ENCODE measurements at regions not wholly inside any gene's neighbourhood (a gene's known extent, or its start where the extent isn't known, plus 50 kb on each side); places are given as distances from the start of the nearest gene placed in this dataset.

- no peak for DNase-seq
These were observed 980.9 kb downstream of the BRINP3 start for GRCh38 chr1:189496768-189497167.

GRCh38 chr1:189499736-189500135 is 977.9 kb downstream of the BRINP3 start:
- DNase-seq, result no peak

DNA sequence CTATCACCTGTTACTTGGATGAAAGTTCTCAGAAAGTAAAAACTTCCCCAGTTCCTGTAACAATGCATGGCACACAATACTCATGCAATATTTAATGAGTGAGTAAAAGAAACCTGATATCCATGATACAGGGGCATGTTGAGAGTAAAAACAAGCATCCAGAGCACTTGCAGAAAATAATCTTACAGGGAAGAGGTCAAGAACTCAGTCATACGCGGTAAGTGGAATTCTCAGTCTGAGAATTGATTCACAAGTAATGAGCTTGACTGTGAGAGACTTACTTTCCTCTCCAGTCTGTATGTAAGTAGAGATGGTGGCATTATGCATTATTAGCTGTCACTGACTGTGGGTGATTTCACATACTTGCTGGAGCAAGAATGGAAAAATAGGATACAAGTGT is 976.9 kb downstream of the BRINP3 start:
- DNase-seq, result no peak

- no peak for DNase-seq
These were observed 966.8 kb downstream of the BRINP3 start for GRCh38 chr1:189510827-189511226.

DNA sequence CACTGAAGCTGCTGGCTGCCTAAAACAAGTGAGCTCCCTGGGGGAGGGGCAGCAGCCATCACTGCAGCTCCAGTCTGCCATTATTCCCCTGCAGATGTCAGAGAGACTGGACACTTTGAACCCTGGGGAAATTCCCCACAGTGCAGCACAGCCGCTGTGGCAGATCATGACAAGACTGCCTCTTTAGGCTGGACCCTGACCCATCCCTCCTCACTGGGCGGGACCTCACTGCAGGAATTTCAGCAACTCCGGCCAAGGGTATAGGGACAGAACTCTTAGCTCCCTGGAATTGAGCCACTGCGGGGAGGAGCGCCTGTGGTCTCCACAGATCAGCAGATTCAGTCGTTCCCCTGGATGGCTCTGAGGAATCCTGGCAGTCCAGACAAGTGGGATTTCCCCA is 964.6 kb downstream of the BRINP3 start:
- no peak for DNase-seq

DNA sequence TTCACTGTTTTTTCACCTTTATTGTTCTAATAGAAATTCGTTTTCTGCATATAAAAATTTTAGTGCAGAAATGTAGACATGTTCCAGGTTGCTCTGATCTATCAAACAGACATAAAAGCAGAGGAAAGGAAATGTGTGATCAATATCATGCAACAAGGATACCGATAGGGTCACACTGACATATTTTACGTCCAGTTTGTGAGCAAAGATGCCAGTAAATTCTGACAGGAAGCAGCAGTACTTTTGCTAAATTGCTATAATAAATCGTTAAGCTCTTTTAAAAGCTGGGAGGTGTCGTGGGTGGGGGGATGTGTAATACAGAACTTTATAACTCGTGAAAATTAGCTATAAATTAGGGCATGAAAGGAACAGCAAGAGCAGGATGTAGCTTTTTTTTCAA is 955.2 kb downstream of the BRINP3 start:
- DNase-seq, result no peak

DNA sequence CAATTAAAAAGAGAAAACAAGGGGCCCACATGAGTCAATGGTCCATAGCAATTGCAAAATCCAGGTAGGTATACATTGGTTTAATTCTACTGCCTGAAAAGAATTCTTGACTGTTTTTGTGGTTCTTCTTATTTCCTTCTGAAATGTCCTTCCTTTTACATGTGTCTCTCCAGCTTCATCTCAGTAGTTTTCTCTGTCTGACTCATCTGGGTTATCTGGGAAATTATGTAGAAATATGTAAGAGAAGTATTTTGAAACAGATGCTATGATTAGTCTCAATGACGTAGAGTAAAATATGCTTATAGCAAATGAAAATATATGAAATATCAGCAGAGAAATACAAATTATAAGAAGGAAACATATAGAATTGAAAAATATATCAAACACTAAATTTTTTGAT is 953.2 kb downstream of the BRINP3 start:
- no peak for DNase-seq

GRCh38 chr1:189530162-189530561 is 947.5 kb downstream of the BRINP3 start:
- DNase-seq, result no peak

- no peak for DNase-seq
These were observed 939.4 kb downstream of the BRINP3 start for GRCh38 chr1:189538271-189538670.

DNA sequence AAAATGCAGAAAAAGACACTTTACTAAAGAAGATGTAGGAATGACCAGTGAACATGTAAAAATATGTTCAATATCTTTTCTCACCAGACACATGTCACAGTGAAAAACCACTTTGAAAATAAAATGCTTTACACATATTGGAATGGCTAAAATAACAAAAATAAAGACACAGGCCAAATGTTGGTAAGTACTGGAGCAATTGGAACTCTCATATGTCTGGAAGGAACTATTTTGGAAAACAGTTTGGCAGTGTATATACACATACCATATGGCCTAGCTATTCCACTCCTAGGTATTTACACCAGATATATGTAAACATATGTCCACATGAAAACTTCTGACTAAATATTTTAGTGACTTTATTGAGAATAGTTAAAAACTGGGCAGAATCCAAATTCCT is 927.2 kb downstream of the BRINP3 start:
- no peak for DNase-seq

- no peak for DNase-seq
These were observed 913.9 kb downstream of the BRINP3 start for GRCh38 chr1:189563784-189564183.

GRCh38 chr1:189567890-189568289 is 909.8 kb downstream of the BRINP3 start:
- DNase-seq, result no peak

GRCh38 chr1:189596197-189596596 is 881.5 kb downstream of the BRINP3 start:
- no peak for DNase-seq

DNA sequence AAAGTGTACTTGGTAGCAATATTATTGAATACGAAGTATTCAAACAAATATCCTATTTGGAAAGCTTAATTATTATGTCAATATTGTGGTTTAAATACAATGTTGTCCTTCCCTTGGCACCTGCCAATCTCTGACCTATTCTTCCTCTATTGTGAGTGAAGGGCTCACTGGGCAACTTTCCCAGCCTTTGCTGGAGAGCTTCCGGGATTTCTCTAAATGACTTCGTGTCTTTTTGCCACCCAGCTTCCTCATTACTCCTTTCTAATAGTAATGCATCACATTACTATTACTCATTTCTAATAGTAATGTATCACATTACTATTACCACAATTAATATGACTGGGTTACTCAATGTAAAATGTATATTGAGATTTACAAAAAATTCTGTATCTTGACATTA is 880.6 kb downstream of the BRINP3 start:
- no peak for DNase-seq

DNA sequence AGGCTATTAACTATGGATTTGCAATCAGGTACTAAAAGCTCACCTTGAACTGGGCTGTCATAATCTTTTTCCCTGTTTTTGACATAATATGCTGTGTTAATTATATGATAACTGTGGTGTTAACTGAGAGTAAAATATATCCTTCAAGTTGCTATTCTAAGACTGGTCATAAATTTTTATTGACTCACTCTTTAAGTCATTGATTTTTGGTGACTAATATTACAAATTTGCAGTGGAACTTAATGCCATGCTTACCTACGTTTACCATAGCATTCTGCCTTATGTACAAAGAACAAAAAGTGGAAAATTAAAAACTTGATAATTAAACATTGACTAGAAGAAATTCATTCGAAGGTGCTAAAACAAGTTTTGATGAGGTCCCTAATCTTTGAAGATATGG is 872.4 kb downstream of the BRINP3 start:
- DNase-seq, result no peak

DNA sequence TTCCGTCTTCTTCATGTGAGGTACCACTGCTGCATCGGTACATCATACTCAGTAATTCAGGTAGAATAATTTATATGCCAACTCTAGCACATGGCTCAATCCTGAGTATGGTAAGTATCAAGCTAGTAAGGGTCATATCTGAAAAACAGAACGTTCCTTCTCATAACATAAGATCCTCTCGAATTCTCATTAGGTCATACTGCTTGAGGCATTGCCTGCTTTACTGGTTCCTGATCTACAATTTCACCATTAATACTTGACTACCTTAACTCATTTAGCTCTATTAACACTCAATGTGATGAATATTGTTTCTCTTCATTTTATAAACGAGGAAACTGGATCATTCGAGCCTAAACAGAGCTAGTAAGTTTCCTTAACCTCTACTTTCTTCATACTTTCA is 871.6 kb downstream of the BRINP3 start:
- no peak for DNase-seq

- no peak for DNase-seq
These were observed 870.7 kb downstream of the BRINP3 start for GRCh38 chr1:189606795-189607476.

DNA sequence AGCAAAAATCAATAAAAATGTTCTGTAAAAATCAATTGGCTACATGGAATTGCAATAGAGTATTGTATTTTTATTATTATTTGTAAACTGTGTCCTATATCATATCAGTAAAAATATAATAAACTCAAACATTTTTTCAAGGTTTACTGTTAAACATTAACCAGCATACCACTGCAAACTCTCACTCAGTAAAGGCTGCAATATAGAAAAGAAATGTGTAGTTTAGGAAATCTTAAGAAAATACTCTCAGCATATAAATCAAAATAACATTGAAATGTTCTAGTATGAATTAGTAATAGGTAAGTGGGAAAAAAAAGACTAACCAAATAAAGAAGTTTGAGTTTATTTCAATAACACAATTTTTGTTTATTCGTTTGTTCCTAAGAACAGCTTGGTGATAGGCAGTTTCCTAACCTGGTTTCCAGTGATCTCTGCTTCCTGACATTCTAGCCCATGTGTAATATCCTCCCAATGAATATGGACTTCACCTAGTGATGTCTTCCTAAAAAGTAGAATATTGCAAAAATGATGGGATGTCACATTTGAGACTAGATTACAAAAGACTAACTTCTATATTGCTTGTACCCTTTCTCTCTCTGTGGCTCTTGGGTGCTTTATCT is 870.1 kb downstream of the BRINP3 start:
- DNase-seq, result no peak

GRCh38 chr1:189609167-189609566 is 868.5 kb downstream of the BRINP3 start:
- no peak for DNase-seq

- DNase-seq, result no peak
These were observed 860.8 kb downstream of the BRINP3 start for GRCh38 chr1:189616893-189617292.

DNA sequence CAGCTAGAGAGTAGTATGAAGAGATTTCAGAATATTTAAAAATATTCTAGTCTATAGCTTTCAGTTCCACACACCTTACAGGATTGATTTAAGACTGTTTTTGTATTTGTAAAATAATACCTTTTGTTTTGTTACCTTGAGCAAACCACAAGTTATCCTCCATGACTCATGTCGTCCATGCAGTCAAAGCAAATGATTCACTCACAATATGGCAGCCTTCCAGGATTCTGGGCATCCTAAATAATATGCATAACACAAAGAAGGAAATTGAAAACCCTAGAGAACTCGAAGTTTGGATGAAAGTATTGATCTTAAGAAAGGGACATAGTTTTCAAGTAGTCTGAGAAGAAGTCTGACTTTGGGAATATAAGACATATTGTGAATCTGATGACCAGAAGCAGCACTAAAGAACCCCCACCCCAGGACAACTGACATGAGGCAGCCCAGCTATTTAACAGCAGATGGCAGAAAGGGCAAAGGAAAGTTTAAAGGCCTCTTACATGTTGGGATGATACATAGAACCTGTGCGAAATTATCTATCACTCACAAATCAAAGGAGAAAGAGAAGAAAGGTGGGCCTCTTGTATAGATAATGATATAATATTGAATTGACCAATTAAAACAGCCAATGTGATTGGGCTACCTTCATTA is 857.9 kb downstream of the BRINP3 start:
- DNase-seq, result no peak

DNA sequence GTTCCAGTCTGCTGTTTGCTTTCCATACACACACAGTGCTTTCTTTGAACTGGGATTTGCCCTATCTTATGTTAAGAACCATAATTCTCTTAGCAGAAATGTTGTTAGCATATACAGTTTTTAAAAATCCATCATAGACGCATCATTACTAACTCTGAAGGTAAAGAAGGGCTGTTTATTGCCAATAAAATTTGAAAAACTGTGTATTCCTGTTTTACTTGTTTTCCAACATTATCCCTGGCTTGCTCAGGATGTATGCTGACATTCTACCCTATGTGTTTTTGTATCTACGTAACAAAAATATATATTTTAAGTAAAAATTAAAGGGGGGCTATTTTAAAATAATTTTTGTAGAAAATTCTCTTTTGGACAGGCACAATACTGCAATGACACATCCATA is 857.2 kb downstream of the BRINP3 start:
- no peak for DNase-seq

DNA sequence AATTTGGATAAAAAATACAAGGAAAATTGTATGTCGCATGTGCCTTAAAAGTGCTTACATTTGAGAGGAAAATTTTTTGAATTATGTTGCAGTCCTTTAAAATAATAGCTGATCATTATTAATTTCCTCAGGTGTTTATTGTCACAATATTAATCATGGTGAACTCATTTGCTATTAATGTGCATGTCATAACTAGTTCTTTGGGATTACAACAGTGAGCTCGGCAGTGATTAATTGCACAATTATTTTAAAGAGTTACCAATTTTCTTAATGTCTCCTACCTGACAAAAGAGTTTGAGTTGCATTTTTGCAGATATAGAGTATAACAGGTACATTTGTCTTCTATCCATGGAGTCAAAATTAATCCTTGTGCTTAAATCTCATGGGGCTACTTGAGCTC is 854.3 kb downstream of the BRINP3 start:
- DNase-seq, result no peak

DNA sequence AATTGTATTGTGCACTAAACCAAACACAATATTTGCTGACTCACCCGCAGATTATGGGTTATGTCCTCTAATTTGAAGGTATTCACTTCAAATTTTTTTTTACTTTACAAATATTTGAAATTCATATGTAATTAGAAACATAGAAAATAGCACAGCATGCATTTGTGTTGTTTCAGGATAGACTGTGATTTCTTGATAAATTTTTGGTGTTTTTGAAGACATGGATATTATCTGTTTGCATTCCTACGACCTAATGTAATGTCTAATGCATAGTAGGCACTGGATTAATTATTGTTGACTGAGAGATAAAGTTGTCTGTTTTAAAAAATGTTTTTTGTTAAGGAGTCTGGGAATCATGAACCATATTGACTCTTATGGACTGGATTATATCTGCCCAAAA is 850.2 kb downstream of the BRINP3 start:
- DNase-seq, result no peak

DNA sequence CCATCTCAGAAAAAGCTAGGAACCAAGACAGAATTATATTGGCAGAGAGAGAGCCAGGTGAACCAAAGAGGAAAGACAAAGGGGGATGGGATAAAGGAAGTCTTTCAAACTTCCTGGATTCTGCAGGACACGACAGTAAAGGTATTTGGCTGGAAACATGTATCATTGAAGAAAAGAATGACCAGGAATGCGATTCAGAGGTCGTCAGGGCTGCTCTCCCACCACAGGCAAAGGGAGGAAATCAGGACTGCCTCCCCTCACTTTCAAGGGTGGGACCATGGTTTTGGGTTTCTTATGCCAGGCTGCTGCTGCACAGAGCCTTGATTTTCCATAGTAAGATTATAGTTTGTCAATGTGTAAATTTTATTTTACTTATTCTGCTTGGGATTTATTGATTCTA is 848.8 kb downstream of the BRINP3 start:
- DNase-seq, result no peak

All from central memory CD4-positive, alpha-beta T cell (primary cell).